GM12874 (cell line): ENCODE measurements at regions not wholly inside any gene's neighbourhood (a gene's known extent, or its start where the extent isn't known, plus 50 kb on each side); places are given as distances from the start of the nearest gene placed in this dataset.

Experiments
- TF ChIP-seq, protein P1 (sequence below): IDR thresholded peaks from 2 replicates; pipeline ENCODE4 v1.5.1; 2011; ENCODE audit warnings: low read depth, mild to moderate bottlenecking, control low read depth, low read length, moderate library complexity; ENCODE audit not compliant: insufficient read depth

DNA sequence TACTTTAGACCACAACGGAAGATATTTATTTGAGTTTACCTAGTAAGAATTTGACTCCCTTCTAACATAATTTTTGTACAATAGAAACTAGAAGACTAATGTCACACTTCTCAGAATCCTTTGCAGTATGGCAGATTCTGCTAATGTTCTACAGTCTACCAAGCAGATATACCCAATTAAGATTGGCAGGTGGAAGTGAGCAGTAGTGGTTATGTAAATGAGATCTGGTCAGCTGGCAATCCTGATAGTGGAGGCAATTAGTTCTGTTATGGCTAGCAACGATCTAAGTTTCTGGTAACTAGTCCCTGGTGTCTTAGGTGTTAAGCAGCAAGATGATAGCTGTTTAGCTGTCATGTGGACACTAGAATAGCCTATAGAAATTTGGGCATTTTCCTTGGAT lies 101.0 kb downstream of the CENPW start:
- TF ChIP-seq, protein P1, sequence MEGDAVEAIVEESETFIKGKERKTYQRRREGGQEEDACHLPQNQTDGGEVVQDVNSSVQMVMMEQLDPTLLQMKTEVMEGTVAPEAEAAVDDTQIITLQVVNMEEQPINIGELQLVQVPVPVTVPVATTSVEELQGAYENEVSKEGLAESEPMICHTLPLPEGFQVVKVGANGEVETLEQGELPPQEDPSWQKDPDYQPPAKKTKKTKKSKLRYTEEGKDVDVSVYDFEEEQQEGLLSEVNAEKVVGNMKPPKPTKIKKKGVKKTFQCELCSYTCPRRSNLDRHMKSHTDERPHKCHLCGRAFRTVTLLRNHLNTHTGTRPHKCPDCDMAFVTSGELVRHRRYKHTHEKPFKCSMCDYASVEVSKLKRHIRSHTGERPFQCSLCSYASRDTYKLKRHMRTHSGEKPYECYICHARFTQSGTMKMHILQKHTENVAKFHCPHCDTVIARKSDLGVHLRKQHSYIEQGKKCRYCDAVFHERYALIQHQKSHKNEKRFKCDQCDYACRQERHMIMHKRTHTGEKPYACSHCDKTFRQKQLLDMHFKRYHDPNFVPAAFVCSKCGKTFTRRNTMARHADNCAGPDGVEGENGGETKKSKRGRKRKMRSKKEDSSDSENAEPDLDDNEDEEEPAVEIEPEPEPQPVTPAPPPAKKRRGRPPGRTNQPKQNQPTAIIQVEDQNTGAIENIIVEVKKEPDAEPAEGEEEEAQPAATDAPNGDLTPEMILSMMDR: no peak

DNA sequence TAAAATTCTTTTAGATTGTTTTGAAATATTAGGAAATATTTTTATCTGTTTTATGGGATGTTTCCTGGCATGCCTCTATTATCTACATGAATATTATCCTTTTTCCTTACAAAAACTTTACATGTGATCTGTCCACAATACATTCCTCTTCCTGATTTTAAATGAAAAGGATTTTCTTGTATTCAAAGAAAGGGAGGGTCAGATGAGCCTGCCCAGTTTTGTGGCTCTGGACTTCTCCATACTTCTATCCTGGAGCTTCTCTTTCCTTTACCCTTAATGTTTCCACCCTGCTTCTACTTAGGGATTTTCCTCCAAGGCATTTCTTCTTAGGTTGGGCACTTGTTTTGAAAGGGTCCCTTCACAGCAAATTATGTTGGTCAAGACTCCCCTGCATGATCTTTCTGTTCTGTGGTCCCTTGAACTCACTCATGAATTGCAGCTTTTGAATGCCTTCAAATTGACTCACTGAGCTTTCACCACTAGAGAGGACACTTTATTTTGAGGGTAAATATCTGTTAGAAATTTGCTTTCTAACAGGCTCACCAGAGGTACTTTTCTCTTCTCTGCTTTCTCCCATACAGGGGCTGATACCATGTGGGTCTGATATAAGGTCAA lies 104.9 kb downstream of the CENPW start:
- TF ChIP-seq, protein P1: no peak

- TF ChIP-seq, protein P1: no peak
Measured at GRCh38 chr6:126446248-126446647, 106.3 kb downstream of the CENPW start.

- TF ChIP-seq, protein P1: no peak
Measured at GRCh38 chr6:126447367-126447766, 107.5 kb downstream of the CENPW start.

DNA sequence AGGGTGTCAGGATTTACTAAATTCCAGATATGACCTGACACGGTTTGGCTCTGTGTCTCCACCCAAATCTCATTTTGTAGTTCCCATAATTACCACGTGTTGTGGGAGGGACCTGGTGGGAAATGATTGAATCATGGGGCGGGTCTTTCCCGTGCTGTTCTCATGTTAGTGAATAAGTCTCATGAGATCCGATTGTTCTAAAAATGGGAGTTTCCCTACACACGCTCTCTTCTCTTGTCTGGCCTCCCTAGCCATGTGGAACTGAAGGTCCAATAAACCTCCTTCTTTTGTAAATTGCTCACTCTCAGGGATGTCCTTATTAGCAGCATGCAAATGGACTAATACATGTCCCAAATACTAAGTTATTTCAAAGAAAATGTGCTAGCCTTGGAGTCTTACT lies 121.1 kb downstream of the CENPW start:
- TF ChIP-seq, protein P1: no peak

DNA sequence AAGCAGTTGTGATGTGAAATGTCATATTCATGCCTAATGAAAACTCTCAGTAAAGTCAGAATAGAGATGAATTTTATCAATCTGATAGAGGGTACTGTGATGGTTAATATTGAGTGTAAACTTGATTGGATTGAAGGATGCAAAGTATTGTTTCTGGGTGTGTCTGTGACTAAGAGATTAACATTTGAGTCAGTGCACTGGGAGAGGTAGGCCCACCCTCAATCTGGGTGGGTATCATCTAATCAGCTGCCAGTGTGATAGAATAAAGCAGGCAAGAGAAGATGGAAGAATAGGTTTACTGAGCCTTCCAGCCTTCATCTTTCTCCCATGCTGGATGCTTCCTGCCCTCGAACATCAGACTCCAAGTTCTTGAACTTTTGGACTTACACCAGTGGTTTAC lies 124.3 kb downstream of the CENPW start:
- TF ChIP-seq, protein P1: no peak

- TF ChIP-seq, protein P1: no peak
Measured at GRCh38 chr6:126475449-126475848, 135.5 kb downstream of the CENPW start.

DNA sequence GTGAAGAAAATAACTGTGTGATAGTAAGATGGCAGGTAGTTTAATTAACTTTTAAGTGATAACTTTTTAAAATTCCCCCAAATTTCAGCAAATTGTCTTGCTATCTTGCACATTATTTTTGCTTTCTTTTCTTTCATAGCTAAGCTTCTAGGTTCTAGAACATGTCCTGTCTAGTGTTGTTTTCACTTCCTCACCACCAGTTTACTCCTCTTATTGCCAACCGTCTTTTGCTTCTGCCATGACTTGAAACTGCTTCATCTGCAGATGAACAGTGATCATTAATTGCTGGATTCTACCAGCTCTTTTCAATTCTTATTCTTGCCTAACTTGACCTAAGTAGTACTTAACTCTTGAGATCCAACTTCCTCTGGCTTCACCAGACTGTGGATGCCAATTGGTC lies 137.8 kb downstream of the CENPW start:
- TF ChIP-seq, protein P1: no peak
